RWPE1 (cell line): ENCODE measurements at regions not wholly inside any gene's neighbourhood (a gene's known extent, or its start where the extent isn't known, plus 50 kb on each side); places are given as distances from the start of the nearest gene placed in this dataset.
"Not testable (repeated sequence)": the region's sequence is repeated elsewhere in the genome, so short reads cannot be mapped to it uniquely, and the experiment has no call there.

Source experiments
- CTCF ChIA-PET: fragments of 350-600 bp; sonication (Branson Sonifier 250); formaldehyde crosslinking; extraction: SDS; loops from one replicate; lab custom pipeline; 2021; lab: Yijun Ruan, JAX
- POLR2A ChIA-PET: fragments of 400-600 bp; formaldehyde crosslinking; extraction: SDS; loops from one replicate; lab custom pipeline; 2020; ENCODE audit warnings: antibody characterized with exemption; ENCODE audit not compliant: low non-redundant PET; lab: Yijun Ruan, JAX
- DNase-seq: peaks from one replicate; pipeline ENCODE4 v3.0.0; 2012; ENCODE audit warnings: low spot score
- H3K27ac ChIP-seq: fragments of 450-650 bp; 2 replicates; pipeline ENCODE4 v1.5.1; 2017
- CTCF ChIP-seq: fragments of 450-650 bp; conservative IDR thresholded peaks from 2 replicates; pipeline ENCODE4 v1.5.1; 2017; ENCODE audit warnings: low read depth, mild to moderate bottlenecking

GRCh38 chr6:169406804-169407203, 153.2 kb upstream of the THBS2 start:
- CTCF ChIA-PET, result no interaction called here
- H3K27ac ChIP-seq, result no peak overlapping the region
- TF ChIP-seq CTCF, result no peak
- POLR2A ChIA-PET, result no interaction called here
- no peak for DNase-seq

GRCh38 chr6:169406034-169406433, 152.4 kb upstream of the THBS2 start:
- CTCF ChIA-PET, result no interaction called here
- no peak overlapping the region for H3K27ac ChIP-seq
- TF ChIP-seq CTCF, result no peak

GRCh38 chr6:169404828-169405227, 151.2 kb upstream of the THBS2 start:
- CTCF ChIA-PET, result no interaction called here
- POLR2A ChIA-PET, result no interaction called here
- no peak for TF ChIP-seq CTCF
- no peak overlapping the region for H3K27ac ChIP-seq
- no peak for DNase-seq

More at GRCh38 chr6:169406034-169406433, 152.4 kb upstream of the THBS2 start:
- no peak for DNase-seq
- POLR2A ChIA-PET, result no interaction called here

GRCh38 chr6:169398342-169399105, 144.9 kb upstream of the THBS2 start:
- DNase-seq, result no peak
- H3K27ac ChIP-seq, result no peak overlapping the region
- CTCF ChIA-PET, result no interaction called here
- TF ChIP-seq CTCF, result no peak
- POLR2A ChIA-PET, result no interaction called here

GRCh38 chr6:169397684-169398083, 144.0 kb upstream of the THBS2 start:
- no peak overlapping the region for H3K27ac ChIP-seq
- CTCF ChIA-PET, result no interaction called here
- no peak for DNase-seq
- TF ChIP-seq CTCF, result no peak
- POLR2A ChIA-PET, result no interaction called here

- no peak for TF ChIP-seq CTCF
- CTCF ChIA-PET, result interaction anchor here (0.6 kb wide), 1 partner anchor 384 kb away, joined by 3 read pairs; no protein-coding TSS in a partner anchor
- no peak for DNase-seq
- POLR2A ChIA-PET, result no interaction called here
- H3K27ac ChIP-seq, result no peak overlapping the region
Observed at GRCh38 chr6:169396554-169397163, 143.0 kb upstream of the THBS2 start.

- CTCF ChIA-PET, result interaction anchor here (0.6 kb wide), 1 partner anchor 384 kb away, joined by 3 read pairs; no protein-coding TSS in a partner anchor
- POLR2A ChIA-PET, H3K27ac ChIP-seq, DNase-seq: not testable (repeated sequence)
Observed at GRCh38 chr6:169396009-169396539, 142.4 kb upstream of the THBS2 start.
